HG02938 (cell line): ENCODE measurements at regions not wholly inside any gene's neighbourhood (a gene's known extent, or its start where the extent isn't known, plus 50 kb on each side); places are given as distances from the start of the nearest gene placed in this dataset.
"Not testable (repeated sequence)": the region's sequence is repeated elsewhere in the genome, so short reads cannot be mapped to it uniquely, and the experiment has no call there.

Experiments
- ATAC-seq: cut with Tn5 transposase; IDR thresholded peaks from one replicate; pipeline ENCODE4 v1.9.1; 2021; ENCODE audit warnings: mild to moderate bottlenecking, moderate library complexity; ENCODE audit not compliant: unreplicated experiment

DNA sequence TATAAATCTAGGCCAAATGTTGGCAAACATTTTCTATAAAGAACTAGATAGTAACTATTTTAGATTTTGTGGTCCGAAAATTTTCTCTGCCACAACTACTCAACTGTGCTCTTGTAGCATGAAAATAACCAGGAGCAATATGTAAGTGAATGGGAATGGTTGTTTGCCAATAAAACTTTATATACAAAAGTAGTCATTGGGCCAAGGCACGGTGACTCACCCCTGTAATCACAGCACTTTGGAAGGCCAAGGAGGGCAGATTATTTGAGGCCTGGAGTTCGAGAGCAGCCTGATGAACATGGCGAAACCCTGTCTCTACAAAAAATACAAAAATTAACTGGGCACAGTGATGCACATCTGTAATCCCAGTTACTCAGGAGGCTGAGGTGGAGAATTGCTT lies 617.1 kb downstream of the EPM2A start:
- no peak for ATAC-seq

DNA sequence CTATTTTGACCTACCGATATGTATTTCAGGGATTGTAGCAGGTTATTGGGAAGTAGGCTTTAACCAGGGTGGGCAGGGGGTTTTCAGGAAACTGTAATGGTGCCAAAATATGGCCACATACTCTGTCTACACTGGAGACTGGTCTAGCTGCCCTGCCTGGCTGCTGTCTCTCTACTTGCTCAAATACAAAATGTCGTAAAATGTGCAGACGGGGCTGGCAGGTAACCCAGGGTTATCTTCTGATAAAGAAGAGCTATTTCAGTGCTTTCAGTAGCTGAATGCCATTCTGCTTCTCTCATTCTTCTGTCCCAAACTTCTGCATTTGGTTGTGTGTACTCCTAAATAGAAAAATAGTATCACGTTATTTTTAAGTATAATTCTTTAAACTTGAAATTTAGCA lies 616.2 kb downstream of the EPM2A start:
- ATAC-seq = no peak

DNA sequence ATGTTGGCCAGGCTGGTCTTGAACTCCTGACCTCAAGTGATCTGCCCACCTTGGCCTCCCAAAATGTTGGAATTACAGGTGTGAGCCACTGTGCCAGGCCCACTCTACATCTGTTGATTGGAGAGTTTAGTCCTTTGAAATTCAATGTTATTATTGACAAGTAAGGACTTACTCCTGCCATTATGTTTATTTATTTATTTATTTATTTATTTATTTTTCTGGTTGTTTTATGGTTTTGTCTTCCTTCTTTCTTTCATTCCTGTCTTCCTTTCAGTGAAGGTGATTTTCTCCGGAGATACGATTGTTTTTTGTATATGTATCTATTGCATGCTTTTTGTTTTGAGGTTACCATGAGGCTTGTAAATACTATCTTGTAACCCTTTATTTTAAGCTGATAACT lies 602.6 kb downstream of the EPM2A start:
- ATAC-seq = no peak

DNA sequence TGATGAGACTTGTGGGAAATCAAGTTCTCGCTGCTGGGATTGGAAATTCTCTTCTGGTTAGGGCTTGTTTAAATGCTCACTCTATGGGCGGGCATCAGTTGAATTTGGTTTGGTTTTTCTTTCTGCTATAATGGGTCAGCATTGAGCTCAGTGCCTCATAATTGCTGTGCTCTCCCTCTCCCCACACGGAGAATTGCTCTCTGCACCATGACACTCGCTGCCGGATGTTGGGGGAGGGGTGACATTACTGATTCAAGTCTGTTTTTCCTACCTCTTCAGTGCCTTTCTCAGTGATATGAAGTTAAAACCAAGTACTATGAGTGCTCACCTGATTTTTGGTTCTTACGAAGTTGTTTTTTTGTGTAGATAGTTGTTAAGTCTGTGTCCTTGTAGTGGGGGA lies 599.6 kb downstream of the EPM2A start:
- no peak for ATAC-seq

DNA sequence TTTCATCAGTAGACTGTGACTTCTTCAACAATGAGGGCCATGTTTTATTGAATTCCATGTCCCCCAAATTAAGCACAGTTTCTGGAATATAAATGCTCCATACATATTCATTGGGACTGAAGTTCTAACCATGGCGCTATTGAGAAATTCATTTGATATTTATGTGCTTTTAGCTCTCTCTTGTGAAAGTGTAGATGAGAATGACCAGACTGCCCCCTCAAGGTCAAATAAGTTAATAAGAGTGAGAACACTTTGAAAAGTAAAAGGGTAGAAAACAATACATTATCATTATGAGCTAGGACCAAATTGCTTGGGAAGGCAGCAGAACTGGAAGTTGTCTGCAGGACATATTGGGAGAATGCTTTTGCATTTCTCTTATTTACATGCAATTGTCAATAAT lies 597.9 kb downstream of the EPM2A start:
- no peak for ATAC-seq

DNA sequence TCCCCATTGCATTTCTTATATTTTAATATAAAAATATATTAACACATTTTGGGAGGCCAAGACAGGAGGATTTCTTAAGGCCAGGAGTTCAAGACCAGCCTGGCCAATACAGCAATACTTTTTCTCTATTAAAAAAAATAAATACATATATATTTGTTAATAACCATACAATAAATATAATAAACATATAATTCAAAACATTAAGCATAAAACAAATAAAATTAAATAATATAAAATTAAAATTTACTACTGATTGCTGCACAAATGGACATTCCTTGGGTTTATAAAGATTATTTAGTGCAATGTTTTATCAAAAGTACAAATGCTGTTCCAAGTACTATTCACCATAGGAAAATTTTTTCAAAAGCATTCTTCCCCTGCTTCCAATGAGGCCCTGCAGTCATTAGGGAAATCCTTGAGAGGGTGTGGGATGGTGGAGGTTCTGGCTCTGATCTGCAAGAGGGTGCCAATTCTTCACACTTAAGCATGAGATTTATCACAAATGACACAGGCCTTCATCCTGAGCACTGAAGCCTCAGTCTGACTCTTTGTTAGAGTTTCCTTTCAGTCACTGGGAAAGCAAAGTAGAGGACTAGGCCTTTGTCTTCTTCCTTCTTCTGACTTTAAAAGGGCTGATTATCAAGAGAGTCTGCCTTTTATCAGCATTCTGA lies 596.7 kb downstream of the EPM2A start:
- no peak for ATAC-seq

DNA sequence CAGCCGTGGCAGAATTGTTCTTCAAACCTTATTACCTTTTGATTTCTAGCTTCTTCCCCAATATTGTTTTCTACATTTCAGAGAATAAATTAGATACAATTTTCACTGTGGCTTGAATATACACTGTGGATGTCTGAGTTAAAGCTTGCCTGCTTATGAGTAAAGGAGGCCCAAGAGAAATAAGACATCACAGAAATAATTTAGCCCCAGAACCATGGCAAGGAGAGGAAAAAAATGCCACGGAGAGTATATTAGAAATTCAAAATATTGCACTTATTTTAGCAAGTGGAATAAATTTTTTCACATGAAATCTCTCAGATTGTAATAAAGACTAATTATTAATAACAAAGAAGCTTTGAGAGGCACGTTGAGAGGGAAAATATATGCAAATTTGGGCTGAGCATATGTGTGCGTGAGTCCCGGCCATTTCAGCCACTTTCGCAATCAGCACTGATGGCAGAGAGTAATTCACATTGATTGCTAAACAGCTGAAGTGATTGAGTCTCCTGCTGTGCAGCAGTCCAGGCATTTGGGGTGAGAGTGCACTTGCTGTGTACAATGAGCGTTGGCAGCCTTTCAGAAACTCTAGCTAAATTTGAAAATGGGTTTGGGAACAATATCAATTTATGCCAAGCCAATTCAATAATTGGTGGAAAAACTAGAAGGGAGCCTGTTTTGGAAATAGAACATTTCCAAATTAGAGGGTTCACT lies 596.0 kb downstream of the EPM2A start:
- ATAC-seq = no peak

DNA sequence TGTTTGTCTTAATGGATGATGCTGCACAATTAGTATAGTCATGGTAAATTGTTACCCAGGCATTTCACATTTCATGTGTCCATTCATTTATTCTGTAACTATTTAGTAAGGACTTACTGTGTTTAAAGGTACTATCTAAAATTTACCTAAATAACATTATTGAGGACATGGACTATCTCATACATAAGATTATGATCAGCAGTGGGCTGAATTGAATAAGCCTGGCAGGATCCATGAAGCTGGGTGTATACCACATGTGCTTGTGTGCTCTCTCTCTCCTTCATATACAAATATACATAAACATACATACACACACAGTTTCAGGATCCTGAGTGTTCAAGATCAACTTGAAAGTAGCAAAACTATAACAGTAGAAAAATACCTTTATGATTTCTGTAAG lies 595.4 kb downstream of the EPM2A start:
- no peak for ATAC-seq

DNA sequence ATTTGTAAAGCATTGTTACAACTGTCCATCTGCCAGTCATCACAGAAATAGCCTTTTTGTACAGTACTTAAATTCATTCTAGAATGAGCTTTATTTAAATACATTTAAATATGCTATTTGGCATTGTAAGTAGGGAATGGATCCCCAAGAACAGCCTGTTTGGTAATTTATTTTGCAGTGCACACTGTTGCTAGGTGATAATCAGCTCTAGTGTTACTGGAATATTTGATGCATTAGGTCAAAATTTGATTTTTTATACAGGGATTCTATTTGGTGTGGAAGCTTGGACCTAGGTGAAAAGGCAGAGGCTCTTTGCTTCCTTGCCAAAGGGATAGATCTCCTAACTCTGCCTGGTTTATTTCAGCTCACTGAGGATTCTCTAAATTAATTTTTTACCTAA lies 593.7 kb downstream of the EPM2A start:
- ATAC-seq = no peak

DNA sequence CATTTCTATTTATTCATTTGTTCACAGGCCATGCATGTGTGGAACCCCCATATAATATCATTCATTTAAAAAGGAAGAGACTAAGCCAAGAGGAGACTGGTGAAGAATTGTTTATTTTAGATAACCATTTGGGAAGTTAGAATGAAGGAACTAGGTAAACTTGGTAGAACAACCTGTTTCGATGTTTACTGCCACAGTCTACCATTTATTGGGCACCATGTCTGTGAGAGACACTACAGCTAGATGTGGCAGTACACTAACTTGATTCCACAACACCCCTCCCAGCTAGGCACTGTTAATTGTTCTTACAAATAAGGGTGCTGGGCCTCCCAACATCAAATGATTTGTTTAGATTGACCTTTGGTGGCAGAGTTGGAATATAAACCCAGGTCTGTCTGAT lies 592.4 kb downstream of the EPM2A start:
- no peak for ATAC-seq

DNA sequence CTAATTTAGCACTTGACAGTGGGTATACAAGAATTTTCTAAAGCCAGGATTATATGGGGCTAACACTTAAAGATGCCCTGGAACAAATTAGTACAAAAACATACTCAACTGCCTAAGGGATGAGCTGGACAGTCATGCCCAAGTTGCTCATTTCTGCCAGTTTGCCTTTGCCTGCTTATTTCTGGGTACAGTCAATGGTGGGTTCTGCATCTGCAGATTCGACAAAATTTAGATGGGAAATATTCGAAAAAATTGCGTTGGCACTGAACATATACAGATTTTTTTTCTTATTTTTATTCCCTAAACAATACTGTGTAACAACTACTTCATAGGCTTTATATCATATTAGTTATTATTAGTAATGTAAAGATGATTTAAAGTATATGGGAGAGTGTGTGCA lies 591.9 kb downstream of the EPM2A start:
- ATAC-seq = no peak

DNA sequence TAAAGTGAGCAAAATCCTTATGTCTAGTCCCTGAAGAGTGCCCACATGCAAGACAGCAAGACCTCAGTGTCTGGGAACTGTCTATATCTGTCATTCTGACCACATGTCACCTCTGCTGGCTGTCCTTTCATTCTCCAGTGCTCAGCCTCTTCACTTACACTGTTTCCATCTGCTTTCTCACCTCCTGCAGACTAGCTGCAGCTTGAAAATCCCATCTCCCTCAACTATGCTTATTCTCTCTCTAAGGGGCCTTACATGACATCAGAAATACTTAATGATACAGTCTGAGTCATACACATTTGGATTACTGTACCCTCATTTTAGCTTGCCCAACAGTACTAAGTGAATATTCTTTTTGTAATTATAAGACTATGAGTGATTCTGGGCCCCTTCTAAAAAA lies 587.8 kb downstream of the EPM2A start:
- no peak for ATAC-seq

DNA sequence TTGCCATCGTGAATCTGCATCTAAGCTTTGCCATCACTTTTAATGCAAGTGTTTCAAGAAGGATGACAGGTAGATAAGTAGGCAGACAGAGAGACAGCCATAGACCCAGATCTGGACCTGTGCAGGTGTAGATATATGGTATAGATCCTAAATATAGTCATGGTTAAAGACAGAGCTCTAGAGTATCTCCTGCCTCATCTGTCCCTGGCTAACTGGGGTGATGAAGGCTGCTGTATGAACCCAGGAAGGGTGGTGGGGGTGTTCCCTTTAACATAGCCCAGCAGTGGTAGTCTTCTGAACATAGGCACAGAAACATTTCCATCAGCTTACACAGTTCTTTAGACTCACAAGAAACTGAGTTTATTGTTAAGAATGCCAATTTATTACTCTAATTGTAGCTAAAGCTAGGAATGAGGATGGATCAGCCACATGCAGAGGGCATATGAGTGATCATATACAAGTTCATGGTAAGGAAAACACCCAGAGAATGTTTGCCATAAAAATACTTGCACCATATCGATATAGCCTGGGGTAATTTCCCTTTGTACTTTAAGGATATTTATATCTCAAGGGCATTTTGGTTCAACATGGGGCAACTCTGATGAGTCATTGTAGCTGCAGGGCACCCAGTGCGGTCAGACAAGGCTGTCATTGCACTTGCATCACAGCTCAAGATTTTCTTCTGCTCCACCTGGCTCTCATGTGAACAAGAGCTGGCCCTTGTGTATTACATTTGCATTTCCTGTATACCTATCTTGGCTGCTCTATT lies 587.2 kb downstream of the EPM2A start:
- no peak for ATAC-seq

DNA sequence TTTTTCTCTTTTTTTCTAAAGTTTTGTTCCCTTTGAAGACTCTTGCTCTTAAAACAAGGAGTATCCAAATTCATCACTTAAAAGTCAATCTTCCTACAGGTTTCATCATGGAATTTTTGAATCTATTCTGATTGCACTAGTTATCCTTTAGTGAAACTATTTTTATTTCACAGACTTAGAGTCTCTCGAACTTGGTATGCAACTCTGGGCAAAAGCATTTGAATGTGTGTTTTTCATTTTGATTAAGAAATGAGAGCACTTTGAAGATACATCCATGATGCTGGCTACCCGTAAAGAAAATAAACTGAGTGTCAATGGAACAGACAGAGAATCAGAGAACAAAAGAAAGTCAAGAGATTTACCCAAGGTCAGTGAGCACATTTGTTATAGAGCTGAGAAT lies 586.5 kb downstream of the EPM2A start:
- no peak for ATAC-seq

DNA sequence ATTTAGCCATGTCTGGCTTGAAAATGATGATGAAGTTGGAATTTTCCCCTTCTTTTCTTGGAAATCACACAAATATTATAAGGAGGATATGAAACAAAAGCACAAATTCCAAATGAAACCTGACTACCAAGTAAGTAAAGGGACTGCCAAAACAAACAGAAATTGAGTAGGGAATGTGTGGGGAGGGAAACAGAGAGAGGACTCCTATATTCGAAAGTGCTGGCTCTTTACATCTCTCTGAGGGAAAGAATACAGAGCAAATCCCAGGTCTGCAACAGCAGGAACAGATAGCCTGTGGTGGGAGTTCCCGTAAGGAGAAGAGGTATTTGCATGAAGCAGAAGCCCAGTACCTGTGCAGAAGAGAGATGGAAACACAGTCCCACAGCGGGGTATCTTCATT lies 583.7 kb downstream of the EPM2A start:
- ATAC-seq = no peak

DNA sequence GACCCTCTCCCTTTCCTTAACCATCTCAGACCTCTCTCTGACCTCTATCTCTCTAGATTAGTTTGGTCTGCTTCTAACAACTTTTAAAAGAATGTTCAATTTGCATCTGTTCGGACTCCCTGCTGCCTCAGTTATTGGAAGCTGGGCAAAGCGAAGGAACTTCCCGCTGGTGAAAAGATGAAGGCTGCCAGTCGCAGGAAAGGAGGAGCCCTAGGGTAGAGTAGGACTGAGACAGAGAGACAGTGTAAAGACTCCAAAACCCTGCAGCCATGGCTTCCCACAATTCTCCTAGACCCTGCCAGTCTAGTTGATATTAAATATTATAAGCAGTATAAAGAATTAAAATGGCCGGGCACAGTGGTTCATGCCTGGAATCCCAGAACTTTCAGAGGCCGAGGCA lies 581.8 kb downstream of the EPM2A start:
- ATAC-seq = no peak

DNA sequence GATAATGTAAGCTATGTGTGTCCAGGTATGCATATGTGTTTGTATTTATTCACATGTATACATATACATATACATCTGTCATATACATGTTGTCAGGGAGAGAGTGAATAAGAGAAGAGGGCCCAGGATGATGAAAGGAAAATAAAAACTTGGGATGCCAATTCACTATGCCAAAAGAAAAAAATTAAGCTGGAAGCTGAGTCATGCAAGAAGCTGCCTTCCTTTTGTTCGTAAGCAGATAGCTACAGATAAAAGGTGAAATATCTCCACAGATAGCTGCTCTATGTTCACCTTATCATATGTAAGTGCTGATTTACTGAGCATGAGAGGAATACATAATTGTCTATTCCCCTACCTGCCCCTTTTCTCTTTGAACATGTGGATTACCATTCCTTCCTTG lies 579.9 kb downstream of the EPM2A start:
- no peak for ATAC-seq

DNA sequence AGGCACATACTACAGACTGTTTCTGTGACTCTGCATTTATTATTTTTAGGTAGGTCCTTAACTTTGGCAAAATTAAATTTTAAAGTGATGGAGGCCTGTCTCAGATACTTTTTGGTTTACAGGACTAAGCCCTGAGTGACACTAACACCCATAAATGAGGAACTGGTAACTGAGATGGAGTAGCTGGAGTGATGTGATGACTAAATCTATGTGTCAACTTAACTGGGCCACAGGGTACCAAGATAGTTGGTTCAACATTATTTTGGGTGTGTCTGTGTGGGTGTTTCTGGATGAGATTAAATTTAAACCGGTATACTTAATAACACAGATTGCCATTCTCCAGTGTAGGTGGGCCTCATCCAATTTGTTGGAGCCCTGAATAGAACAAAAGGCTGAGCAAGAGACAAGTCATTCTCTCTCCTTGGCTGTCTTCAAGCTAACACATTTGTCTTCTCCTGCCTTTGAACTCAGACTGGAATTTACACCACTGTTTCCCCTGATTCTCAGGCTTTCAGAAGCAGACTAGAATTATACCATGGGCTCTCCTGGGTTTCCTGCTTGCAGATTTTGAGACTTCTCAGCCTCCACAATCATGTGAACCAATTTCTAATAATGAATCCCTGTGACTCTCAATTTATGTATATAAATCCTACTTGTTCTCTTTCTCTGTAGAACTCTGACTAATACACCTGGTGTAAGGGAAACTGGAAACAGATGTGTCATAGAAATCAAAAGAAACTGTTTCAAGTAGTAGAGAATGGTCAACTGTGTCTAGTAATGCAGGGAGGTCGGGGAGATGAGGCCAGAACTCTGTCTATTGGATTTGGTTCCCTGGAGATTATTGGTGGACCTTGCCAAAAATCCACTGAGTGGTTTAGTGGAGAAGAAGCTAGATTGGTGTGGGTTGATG lies 579.2 kb downstream of the EPM2A start:
- no peak for ATAC-seq

DNA sequence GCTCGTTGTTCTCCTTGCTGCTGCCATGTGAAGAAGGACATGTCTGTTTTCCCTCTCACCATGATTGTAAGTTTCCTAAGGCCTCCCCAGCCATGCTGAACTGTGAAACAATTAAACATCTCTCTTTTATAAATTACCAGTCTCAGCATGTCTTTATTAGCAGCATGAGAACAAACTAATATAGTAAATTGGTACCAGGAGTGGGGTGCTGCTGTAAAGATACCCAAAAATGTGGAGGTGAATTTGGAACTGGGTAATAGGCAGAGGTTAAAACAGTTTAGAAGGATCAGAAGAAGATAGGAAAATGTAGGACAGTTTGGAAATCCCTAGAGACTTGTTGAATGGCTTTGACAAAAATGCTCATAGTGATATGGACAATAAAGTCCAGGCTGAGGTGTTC lies 576.7 kb downstream of the EPM2A start:
- not testable (repeated sequence) for ATAC-seq

DNA sequence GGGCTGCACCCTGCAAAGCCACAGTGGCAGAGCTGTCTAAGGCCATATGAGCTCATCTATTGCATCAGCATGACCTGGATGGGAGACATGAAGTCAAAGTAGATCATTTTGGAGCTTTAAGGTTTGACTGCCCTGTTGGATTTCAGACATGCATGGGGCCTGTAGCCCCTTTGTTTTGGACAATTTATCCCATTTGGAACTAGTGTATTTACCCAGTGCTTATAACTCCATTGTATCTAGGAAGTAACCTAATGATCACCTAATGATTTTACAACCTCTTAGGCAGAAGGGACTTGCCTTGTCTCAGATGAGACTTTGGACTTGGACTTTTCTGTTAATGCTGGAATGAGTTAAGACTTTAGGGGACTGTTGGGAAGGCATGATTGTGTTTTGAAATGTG lies 575.4 kb downstream of the EPM2A start:
- ATAC-seq = no peak

DNA sequence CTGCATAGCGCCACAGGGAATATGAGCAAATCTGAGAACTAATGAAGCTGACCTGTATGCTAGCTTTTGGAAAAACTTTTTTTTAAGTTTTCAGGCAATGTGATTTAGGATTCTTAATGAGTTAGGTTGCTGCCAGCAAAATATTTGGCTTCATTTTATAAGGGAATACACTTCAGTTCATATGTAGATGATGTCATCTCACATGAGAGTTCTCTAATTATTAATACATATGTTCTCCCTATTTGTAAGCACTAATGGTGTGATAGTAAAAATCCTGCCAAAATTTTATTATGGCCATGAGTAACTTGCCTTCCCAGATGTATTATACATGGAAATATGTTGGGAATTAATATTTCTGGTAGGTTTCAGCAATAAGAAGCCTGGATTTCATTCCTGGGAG lies 573.8 kb downstream of the EPM2A start:
- ATAC-seq = no peak
